Left lung (tissue), 4 donors: ENCODE measurements at regions not wholly inside any gene's neighbourhood (a gene's known extent, or its start where the extent isn't known, plus 50 kb on each side); places are given as distances from the start of the nearest gene placed in this dataset.

Source experiments
- ATAC-seq: fragments of 200-7000 bp; cut with Tn5 transposase; one replicate; pipeline ENCODE4 v1.9.1; 2020; ENCODE audit warnings: moderate library complexity
- DNase-seq, 4 donors: peaks; one replicate each; pipeline ENCODE4 v3.0.0-alpha.2; 2013 to 2020
- H3K27ac ChIP-seq, 2 donors: fragments of 200-600 bp; sonication (generic) in 1 of 2; one replicate each; pipeline versions ENCODE4 v1.5.0 to v1.8.0; 2020 to 2021
- H3K27me3 ChIP-seq, 2 donors: fragments of 200-600 bp; sonication (generic) in 1 of 2; one replicate each; pipeline versions ENCODE4 v1.5.0 to v1.8.0; 2020 to 2021
- H3K36me3 ChIP-seq, 2 donors: fragments of 200-600 bp; sonication (generic) in 1 of 2; one replicate each; pipeline versions ENCODE4 v1.5.0 to v1.8.0; 2020 to 2021
- H3K4me1 ChIP-seq, 2 donors: fragments of 200-600 bp; one replicate each; pipeline ENCODE4 v1.8.0; 2021
- H3K4me3 ChIP-seq, 2 donors: fragments of 200-600 bp; sonication (generic) in 1 of 2; one replicate each; pipeline versions ENCODE4 v1.5.0 to v1.8.0; 2020 to 2021; ENCODE audit warnings: mild to moderate bottlenecking in 1 of 2
- H3K9me3 ChIP-seq, 2 donors: fragments of 200-600 bp; sonication (generic) in 1 of 2; one replicate each; pipeline versions ENCODE4 v1.5.0 to v1.8.0; 2020 to 2021
- CTCF ChIP-seq, 2 donors: fragments of 200-600 bp; sonication (generic) in 1 of 2; IDR thresholded peaks; one replicate each; pipeline versions ENCODE4 v1.5.0 to v1.8.0; 2021; ENCODE audit warnings: antibody characterized with exemption in 2 of 2
- intact Hi-C, 2 donors: fragments of 100-400 bp; cut with DNase I; formaldehyde crosslinking; loops; one replicate each; pipeline versions ENCODE4 v1.11.2 to v1.14.2; 2022
- donor health status: DM: no; HTN: yes; CAD: no.
- donor health status: DM: no; HTN: no; CAD: no.

GRCh38 chr15:62749036-62749815 is 293.3 kb upstream of the TPM1 start:
- Histone ChIP-seq H3K4me1 (no peaks in the 10 kb centered on the region), H3K36me3 (no peaks in the 10 kb centered on the region), H3K9me3 (no peaks in the 10 kb centered on the region), H3K4me3 (no peak overlapping the region), H3K27ac (no peak overlapping the region), H3K27me3 (no peaks in the 10 kb centered on the region)
- no peak for ATAC-seq
- DNase-seq, result no peak
- no peak for TF ChIP-seq CTCF (IDR thresholded peaks at IDR 0.05)
- intact Hi-C loops, result no loop called here

GRCh38 chr15:62750471-62750870 is 292.1 kb upstream of the TPM1 start:
- Histone ChIP-seq H3K4me3 (no peak overlapping the region), H3K9me3 (no peaks in the 10 kb centered on the region), H3K4me1 (no peaks in the 10 kb centered on the region), H3K27ac (no peak overlapping the region), H3K27me3 (no peaks in the 10 kb centered on the region), H3K36me3 (no peaks in the 10 kb centered on the region)
- TF ChIP-seq CTCF (IDR thresholded peaks at IDR 0.05), result no peak
- intact Hi-C loops, result no loop called here
- DNase-seq (no peak), ATAC-seq (no peak)

- DNase-seq (no peak), ATAC-seq (no peak)
- no peaks in the 10 kb centered on the region for H3K36me3 ChIP-seq
Observed at GRCh38 chr15:62752657-62753517, 289.7 kb upstream of the TPM1 start.

GRCh38 chr15:62753518-62754221 is 288.9 kb upstream of the TPM1 start:
- Histone ChIP-seq H3K9me3 (no peaks in the 10 kb centered on the region), H3K27me3 (no peaks in the 10 kb centered on the region), H3K27ac (no peak overlapping the region), H3K4me1 (peaks cover 0 to 7% of the 10 kb centered on the region in 2 donors), H3K4me3 (no peak overlapping the region), H3K36me3 (no peaks in the 10 kb centered on the region)
- DNase-seq (no peak), ATAC-seq (no peak)
- intact Hi-C loops, result no loop called here
- TF ChIP-seq CTCF (IDR thresholded peaks at IDR 0.05), result no peak

More at GRCh38 chr15:62752657-62753517, 289.7 kb upstream of the TPM1 start:
- no peaks in the 10 kb centered on the region for H3K9me3 ChIP-seq
- TF ChIP-seq CTCF (IDR thresholded peaks at IDR 0.05), result no peak
- H3K27ac ChIP-seq, result no peak overlapping the region
- H3K4me1 ChIP-seq, result peaks cover 0 to under 1% of the 10 kb centered on the region in 2 donors
- no peaks in the 10 kb centered on the region for H3K27me3 ChIP-seq
- intact Hi-C loops, result no loop called here
- no peak overlapping the region for H3K4me3 ChIP-seq
